ENCODE measurements at regions not wholly inside any gene's neighbourhood (a gene's known extent, or its start where the extent isn't known, plus 50 kb on each side); places are given as distances from the start of the nearest gene placed in this dataset.

DNA sequence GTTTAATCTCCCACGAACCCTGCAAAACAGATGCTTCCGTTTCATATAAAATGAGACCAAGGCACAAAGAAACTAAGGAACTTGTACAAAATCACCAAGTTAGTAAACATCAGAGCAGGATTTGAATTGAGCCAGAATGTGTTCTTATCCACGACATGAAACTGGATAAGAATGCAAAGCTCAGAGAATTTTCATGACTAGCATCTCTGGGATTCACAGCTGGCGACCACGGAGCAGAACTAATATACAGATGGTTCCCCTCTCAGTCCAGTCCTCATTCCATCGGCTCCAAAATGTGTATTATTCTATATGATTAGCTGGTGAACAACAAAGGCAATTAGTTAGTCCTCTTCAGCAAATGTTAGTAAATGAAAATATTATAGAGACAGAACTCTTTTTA lies 72.3 kb upstream of the ERG start:
- no peak for DNase-seq (ENCODE audit: low read depth)
- TF ChIP-seq, protein P1, sequence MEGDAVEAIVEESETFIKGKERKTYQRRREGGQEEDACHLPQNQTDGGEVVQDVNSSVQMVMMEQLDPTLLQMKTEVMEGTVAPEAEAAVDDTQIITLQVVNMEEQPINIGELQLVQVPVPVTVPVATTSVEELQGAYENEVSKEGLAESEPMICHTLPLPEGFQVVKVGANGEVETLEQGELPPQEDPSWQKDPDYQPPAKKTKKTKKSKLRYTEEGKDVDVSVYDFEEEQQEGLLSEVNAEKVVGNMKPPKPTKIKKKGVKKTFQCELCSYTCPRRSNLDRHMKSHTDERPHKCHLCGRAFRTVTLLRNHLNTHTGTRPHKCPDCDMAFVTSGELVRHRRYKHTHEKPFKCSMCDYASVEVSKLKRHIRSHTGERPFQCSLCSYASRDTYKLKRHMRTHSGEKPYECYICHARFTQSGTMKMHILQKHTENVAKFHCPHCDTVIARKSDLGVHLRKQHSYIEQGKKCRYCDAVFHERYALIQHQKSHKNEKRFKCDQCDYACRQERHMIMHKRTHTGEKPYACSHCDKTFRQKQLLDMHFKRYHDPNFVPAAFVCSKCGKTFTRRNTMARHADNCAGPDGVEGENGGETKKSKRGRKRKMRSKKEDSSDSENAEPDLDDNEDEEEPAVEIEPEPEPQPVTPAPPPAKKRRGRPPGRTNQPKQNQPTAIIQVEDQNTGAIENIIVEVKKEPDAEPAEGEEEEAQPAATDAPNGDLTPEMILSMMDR (IDR thresholded peaks at IDR 0.05; ENCODE audit: low read depth, low read length, missing control alignments), result no peak

DNA sequence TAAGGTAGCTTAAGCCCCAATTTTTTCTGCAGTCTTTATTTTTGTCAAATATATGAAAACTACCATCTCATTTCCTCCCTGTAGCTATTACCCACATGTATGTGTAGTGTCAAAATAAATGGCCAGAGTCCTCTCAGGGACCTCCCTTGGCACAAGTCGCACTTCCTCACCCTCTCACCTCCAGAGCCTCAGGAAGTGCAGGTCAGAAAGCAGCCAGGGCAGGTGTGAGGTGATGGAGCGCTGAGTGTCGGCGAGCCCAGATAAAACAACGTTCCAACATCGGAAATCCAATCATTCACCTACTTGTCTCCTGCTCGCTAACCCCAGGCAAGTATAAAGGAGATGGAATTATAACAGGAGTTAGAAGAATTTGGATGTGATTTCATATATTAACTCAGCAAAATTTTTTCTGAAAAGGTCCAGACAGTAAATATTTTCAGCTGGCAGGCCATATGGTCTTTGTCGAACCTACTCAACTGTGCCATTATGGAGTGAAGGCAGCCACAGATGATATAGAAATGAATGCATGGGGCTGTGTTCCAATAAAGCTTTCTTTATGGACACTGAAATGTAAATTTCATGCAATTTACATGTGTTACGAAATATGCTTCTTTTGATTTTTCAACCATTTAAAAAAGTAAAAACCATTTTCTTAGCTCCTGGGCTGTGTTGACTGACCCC lies 76.8 kb upstream of the ERG start:
- H3K4me3 ChIP-seq (ENCODE audit: low read depth, low read length), result no peak overlapping the region
- DNase-seq (ENCODE audit: low read depth), result no peak
- TF ChIP-seq, protein P1 (IDR thresholded peaks at IDR 0.05; ENCODE audit: low read depth, low read length, missing control alignments), result no peak

More for the DNA sequence above, 72.3 kb upstream of the ERG start:
- H3K4me3 ChIP-seq (ENCODE audit: low read depth, low read length), result no peak overlapping the region

DNA sequence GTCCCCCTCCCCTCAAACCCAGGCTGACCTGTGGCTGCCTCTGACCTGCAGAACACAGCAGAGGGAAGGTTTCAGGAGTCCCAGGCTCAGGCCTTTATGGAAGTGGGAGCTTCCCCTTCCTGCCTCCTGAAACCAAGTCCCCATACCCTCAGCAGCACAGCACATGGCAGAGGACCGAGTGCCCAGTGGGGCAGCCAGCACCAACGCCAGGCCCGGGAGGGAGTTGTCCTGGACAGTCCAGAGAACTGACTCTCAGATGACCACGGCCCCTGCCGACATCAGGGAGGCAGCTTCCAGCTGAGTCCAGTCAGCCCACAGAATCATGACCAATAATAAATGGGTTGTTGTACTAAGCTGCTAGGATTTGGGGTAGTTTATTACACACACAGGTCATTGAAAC lies 79.6 kb upstream of the ERG start:
- no peak overlapping the region for H3K4me3 ChIP-seq (ENCODE audit: low read depth, low read length)
- TF ChIP-seq, protein P1 (IDR thresholded peaks at IDR 0.05; ENCODE audit: low read depth, low read length, missing control alignments), result no peak
- no peak for DNase-seq (ENCODE audit: low read depth)

DNA sequence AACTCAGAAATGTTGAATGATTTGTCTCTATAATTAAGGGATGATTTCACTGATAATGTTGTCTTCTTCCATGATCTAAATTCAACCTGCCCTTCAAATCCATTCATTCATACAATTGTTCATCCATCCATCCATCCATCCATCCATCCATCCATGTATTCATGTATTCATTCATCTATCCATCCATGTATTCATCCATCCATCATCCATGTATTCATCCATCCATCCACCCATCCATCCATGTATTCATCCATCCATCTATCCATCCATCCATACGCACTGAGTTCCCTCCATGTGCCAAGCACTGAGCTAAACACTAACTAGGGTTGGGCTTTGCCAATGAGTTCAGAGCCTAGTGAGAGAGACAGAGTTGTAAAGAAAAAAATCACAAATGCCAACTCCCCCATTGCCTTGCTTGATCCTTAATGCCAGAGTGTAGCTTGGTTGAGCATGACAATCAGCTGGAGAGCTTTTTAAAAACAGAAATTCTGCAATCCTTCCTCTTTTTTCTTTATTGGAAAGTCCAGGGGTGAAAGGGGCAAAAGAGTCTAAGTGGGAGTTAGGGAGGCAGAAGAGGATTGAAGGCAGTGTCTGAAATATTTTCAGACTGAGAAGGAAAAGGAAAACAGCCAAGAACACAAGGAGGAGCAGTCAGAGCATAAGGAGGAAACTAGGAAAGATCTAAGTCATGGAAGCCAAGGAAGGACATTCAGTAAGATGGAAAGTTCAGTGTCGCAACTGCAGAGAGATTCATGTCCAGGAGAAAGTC lies 92.4 kb upstream of the ERG start:
- no peak overlapping the region for H3K4me3 ChIP-seq (ENCODE audit: low read depth, low read length)
- no peak for DNase-seq (ENCODE audit: low read depth)
- TF ChIP-seq, protein P1 (IDR thresholded peaks at IDR 0.05; ENCODE audit: low read depth, low read length, missing control alignments), result no peak

DNA sequence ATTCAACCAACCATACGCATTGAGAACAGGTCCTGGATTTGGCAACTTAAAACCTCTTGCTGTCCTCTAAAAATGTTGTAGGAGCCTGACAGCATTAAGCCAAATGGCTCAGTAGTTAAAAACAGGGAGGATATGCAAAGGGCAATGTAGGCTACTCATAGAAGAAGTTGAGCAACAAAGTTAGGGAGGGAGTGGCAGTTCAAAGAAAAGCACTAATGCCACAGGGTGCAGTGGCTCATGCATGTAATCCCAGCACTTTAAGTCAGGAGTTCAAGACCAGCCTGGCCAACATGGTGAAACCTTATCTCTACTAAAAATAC lies 92.9 kb upstream of the ERG start:
- no peak overlapping the region for H3K4me3 ChIP-seq (ENCODE audit: low read depth, low read length)
- no peak for DNase-seq (ENCODE audit: low read depth)
- TF ChIP-seq, protein P1 (IDR thresholded peaks at IDR 0.05; ENCODE audit: low read depth, low read length, missing control alignments), result no peak

DNA sequence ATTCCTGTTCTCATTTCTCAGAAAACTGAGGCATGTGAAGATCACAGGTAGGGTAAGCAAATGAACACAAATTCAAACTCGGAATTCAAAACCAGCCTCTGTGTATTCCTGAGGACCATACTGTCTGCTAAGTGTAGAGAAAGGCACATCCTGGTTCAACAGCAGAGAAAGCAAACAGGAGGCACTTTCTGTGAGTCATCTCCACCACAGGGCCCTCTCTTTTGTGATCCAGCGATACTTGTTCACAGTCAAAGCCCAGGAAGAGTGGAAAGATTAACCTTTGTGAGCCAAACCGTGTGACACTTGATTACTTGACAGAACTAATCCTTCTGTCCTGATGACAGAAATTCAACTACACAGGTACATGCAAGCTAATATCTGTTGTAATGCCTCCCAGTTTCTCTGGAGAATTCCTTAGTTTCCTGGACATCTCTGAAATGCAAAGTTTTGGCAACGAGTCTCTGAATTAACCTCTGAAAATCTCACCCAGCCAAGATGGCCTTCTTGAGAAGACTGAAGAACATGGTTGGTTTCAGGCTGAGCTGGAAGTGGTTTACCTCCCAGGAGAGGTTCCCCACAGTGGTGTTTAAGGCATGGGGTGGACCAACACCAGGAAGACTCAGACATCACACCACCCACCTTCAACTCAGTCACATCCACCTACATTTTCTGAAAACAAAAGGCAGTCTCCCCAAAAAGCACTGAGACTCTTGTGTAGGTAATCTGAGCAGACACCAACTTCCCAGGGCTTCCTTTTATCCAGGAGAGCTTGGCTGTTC lies 98.2 kb upstream of the ERG start:
- TF ChIP-seq, protein P1 (IDR thresholded peaks at IDR 0.05; ENCODE audit: low read depth, low read length, missing control alignments), result no peak
- no peak overlapping the region for H3K4me3 ChIP-seq (ENCODE audit: low read depth, low read length)
- no peak for DNase-seq (ENCODE audit: low read depth)
